ENCODE measurements at regions not wholly inside any gene's neighbourhood (a gene's known extent, or its start where the extent isn't known, plus 50 kb on each side); places are given as distances from the start of the nearest gene placed in this dataset.
A peak's percentile ranks its signal among the peaks of the same experiment; 100 is the strongest.

- Mint-ChIP-seq H3K4me3 (ENCODE audit: low read depth, unreplicated experiment) (no peak overlapping the region), H3K9me3 (ENCODE audit: low read depth, unreplicated experiment) (no peaks in the 10 kb centered on the region), H3K36me3 (ENCODE audit: insufficient read depth, unreplicated experiment) (no peaks in the 10 kb centered on the region), H3K27me3 (ENCODE audit: unreplicated experiment) (peaks cover 43% of the 10 kb centered on the region), H3K4me1 (ENCODE audit: low read depth, unreplicated experiment) (no peaks in the 10 kb centered on the region), H3K27ac (ENCODE audit: unreplicated experiment) (no peak overlapping the region)
- no peak for DNase-seq
- CTCF ChIA-PET = interaction anchor here (1.7 kb wide), 1 partner anchor 95 kb away, joined by 3 read pairs; no protein-coding TSS in a partner anchor
- intact Hi-C loops (cut with micrococcal nuclease; ENCODE audit: unreplicated experiment) = no loop called here
- no TSS peak for BruUV-seq (replicated peaks)
- no peak for TF ChIP-seq CTCF (IDR thresholded peaks at IDR 0.05; ENCODE audit: unreplicated experiment)
Observed at GRCh38 chr15:91780387-91780786, 73.1 kb upstream of the SLCO3A1 start.

GRCh38 chr15:91782221-91782620 is 71.3 kb upstream of the SLCO3A1 start:
- peak; percentile 23 for DNase-seq
- Mint-ChIP-seq H3K4me3 (ENCODE audit: low read depth, unreplicated experiment) (no peak overlapping the region), H3K27ac (ENCODE audit: unreplicated experiment) (no peak overlapping the region), H3K4me1 (ENCODE audit: low read depth, unreplicated experiment) (no peaks in the 10 kb centered on the region), H3K9me3 (ENCODE audit: low read depth, unreplicated experiment) (no peaks in the 10 kb centered on the region), H3K36me3 (ENCODE audit: insufficient read depth, unreplicated experiment) (no peaks in the 10 kb centered on the region), H3K27me3 (ENCODE audit: unreplicated experiment) (peaks cover 44% of the 10 kb centered on the region)
- CTCF ChIA-PET = interaction anchor here (0.8 kb wide), 1 partner anchor 122 kb away, joined by 3 read pairs; no protein-coding TSS in a partner anchor
- no peak for TF ChIP-seq CTCF (IDR thresholded peaks at IDR 0.05; ENCODE audit: unreplicated experiment)
- intact Hi-C loops (cut with micrococcal nuclease; ENCODE audit: unreplicated experiment) = no loop called here
- no TSS peak for BruUV-seq (replicated peaks)

- BruUV-seq (replicated peaks) = no TSS peak
- H3K4me3 Mint-ChIP-seq (ENCODE audit: low read depth, unreplicated experiment) = no peak overlapping the region
- H3K27ac Mint-ChIP-seq (ENCODE audit: unreplicated experiment) = no peak overlapping the region
- no peak for DNase-seq
- intact Hi-C loops (cut with micrococcal nuclease; ENCODE audit: unreplicated experiment) = no loop called here
- H3K27me3 Mint-ChIP-seq (ENCODE audit: unreplicated experiment) = peaks cover 36% of the 10 kb centered on the region
- no peaks in the 10 kb centered on the region for H3K4me1 Mint-ChIP-seq (ENCODE audit: low read depth, unreplicated experiment)
- H3K9me3 Mint-ChIP-seq (ENCODE audit: low read depth, unreplicated experiment) = no peaks in the 10 kb centered on the region
- TF ChIP-seq CTCF (IDR thresholded peaks at IDR 0.05; ENCODE audit: unreplicated experiment) = no peak
- H3K36me3 Mint-ChIP-seq (ENCODE audit: insufficient read depth, unreplicated experiment) = no peaks in the 10 kb centered on the region
- CTCF ChIA-PET = no interaction called here
Observed at GRCh38 chr15:91783008-91783407, 70.5 kb upstream of the SLCO3A1 start.

GRCh38 chr15:91783451-91783850 is 70.1 kb upstream of the SLCO3A1 start:
- Mint-ChIP-seq H3K9me3 (ENCODE audit: low read depth, unreplicated experiment) (no peaks in the 10 kb centered on the region), H3K4me1 (ENCODE audit: low read depth, unreplicated experiment) (no peaks in the 10 kb centered on the region), H3K27ac (ENCODE audit: unreplicated experiment) (no peak overlapping the region), H3K27me3 (ENCODE audit: unreplicated experiment) (peaks cover 34% of the 10 kb centered on the region), H3K4me3 (ENCODE audit: low read depth, unreplicated experiment) (no peak overlapping the region), H3K36me3 (ENCODE audit: insufficient read depth, unreplicated experiment) (no peaks in the 10 kb centered on the region)
- no peak for TF ChIP-seq CTCF (IDR thresholded peaks at IDR 0.05; ENCODE audit: unreplicated experiment)
- BruUV-seq (replicated peaks) = no TSS peak
- intact Hi-C loops (cut with micrococcal nuclease; ENCODE audit: unreplicated experiment) = no loop called here
- DNase-seq = no peak
- CTCF ChIA-PET = interaction anchor here (1.3 kb wide), 1 partner anchor 107 kb away, joined by 3 read pairs; no protein-coding TSS in a partner anchor

Data from Calu3 (cell line).